Keratinocyte (primary cell): ENCODE measurements at regions not wholly inside any gene's neighbourhood (a gene's known extent, or its start where the extent isn't known, plus 50 kb on each side); places are given as distances from the start of the nearest gene placed in this dataset.
"Not testable (repeated sequence)": the region's sequence is repeated elsewhere in the genome, so short reads cannot be mapped to it uniquely, and the experiment has no call there.

Experiments used
- DNase-seq: peaks from one replicate; pipeline ENCODE4 v3.0.0-alpha.2; 2011; ENCODE audit warnings: low read depth, missing footprints, low spot score
- FAIRE-seq: peaks from 2 replicates; lab custom pipeline; 2011; peaks lifted over from hg19 to GRCh38; lab: Jason Lieb, UNC
- H2AFZ ChIP-seq: 2 replicates; pipeline ENCODE4 v1.6.0; 2012; ENCODE audit warnings: low read length, control low read depth, inconsistent platforms; ENCODE audit not compliant: control insufficient read depth
- H3K27ac ChIP-seq: 2 replicates; pipeline ENCODE4 v1.5.1; 2011; ENCODE audit warnings: low read length; ENCODE audit not compliant: control insufficient read depth, insufficient read depth
- H3K27me3 ChIP-seq: 3 replicates; pipeline ENCODE4 v1.6.0; 2011; ENCODE audit warnings: low read length; ENCODE audit not compliant: control insufficient read depth, insufficient read depth; ENCODE audit errors: extremely low read depth
- H3K36me3 ChIP-seq, 2 experiments: 2 replicates in 1 of 2; 3 replicates in 1 of 2; pipeline ENCODE4 v1.5.1; 2011; ENCODE audit warnings: low read length in 2 of 2, mild to moderate bottlenecking in 1 of 2; ENCODE audit not compliant: control insufficient read depth in 2 of 2, insufficient read depth in 2 of 2; ENCODE audit errors: extremely low read depth in 1 of 2
- H3K4me1 ChIP-seq: 3 replicates; pipeline ENCODE4 v1.5.1; 2011; ENCODE audit warnings: low read length; ENCODE audit not compliant: control insufficient read depth, insufficient read depth; ENCODE audit errors: extremely low read depth
- H3K4me2 ChIP-seq: 3 replicates; pipeline ENCODE4 v1.6.0; 2011; ENCODE audit warnings: low read depth, low read length; ENCODE audit not compliant: control insufficient read depth, insufficient read depth; ENCODE audit errors: extremely low read depth
- H3K4me3 ChIP-seq, 3 experiments: fragments of 200-600 bp in 1 of 3; sonication (generic) in 1 of 3; 2 replicates in 2 of 3; 3 replicates in 1 of 3; pipeline ENCODE4 v1.5.1; 2011 to 2016; ENCODE audit warnings: low read length in 3 of 3, mild to moderate bottlenecking in 3 of 3, control low read depth in 2 of 3, inconsistent platforms in 1 of 3, low read depth in 1 of 3, mixed read lengths in 1 of 3, mixed run types in 1 of 3, moderate library complexity in 1 of 3; ENCODE audit not compliant: control insufficient read depth in 2 of 3, insufficient read depth in 2 of 3; ENCODE audit errors: extremely low read depth in 1 of 3
- H3K79me2 ChIP-seq: 2 replicates; pipeline ENCODE4 v1.6.0; 2012; ENCODE audit warnings: low read length; ENCODE audit not compliant: control insufficient read depth, insufficient read depth
- H3K9ac ChIP-seq: 3 replicates; pipeline ENCODE4 v1.6.0; 2011; ENCODE audit warnings: low read length; ENCODE audit not compliant: control insufficient read depth, insufficient read depth; ENCODE audit errors: extremely low read depth
- H3K9me1 ChIP-seq: 3 replicates; pipeline ENCODE4 v1.6.0; 2011; ENCODE audit warnings: low read length; ENCODE audit not compliant: control insufficient read depth, insufficient read depth; ENCODE audit errors: extremely low read depth
- H3K9me3 ChIP-seq: 2 replicates; pipeline ENCODE4 v1.5.1; 2012; ENCODE audit warnings: low read depth, low read length; ENCODE audit not compliant: control insufficient read depth
- H4K20me1 ChIP-seq: 3 replicates; pipeline ENCODE4 v1.6.0; 2011; ENCODE audit warnings: low read length; ENCODE audit not compliant: control insufficient read depth, insufficient read depth; ENCODE audit errors: extremely low read depth
- CTCF ChIP-seq, 3 experiments: IDR thresholded peaks in 1 of 3; conservative IDR thresholded peaks in 1 of 3; optimal IDR thresholded peaks in 1 of 3; 2 replicates in 2 of 3; 3 replicates in 1 of 3; pipeline versions ENCODE3 to v1.5.1; 2011; ENCODE audit warnings: low read length in 3 of 3, mild to moderate bottlenecking in 3 of 3, moderate library complexity in 2 of 3, control low read depth in 1 of 3, inconsistent platforms in 1 of 3; ENCODE audit not compliant: insufficient read depth in 2 of 3; ENCODE audit errors: extremely low read depth in 1 of 3
- EZH2 ChIP-seq: IDR thresholded peaks from one replicate; pipeline ENCODE4 v1.6.1; 2012; ENCODE audit warnings: inconsistent platforms, mild to moderate bottlenecking, low read length, moderate library complexity
- dilution Hi-C: fragments of 300-500 bp; cut with MboI; formaldehyde crosslinking; loops from one replicate; pipeline ENCODE4 v1.7.0; 2020; ENCODE audit warnings: low sequenced_read_pairs; ENCODE audit not compliant: extremely low pct_ligation_motif_present

GRCh38 chr15:92805080-92805690 is 94.9 kb upstream of the CHD2 start:
- dilution Hi-C loops: loop anchor here (25.0 kb wide), 1 partner anchor 107 kb away; the partner anchor contains the start of gene CHD2
- FAIRE-seq: no peak
- Histone ChIP-seq H3K27me3 (no peaks in the 10 kb centered on the region), H3K27ac (peak overlapping the region; percentile 98), H3K4me3 (no peak overlapping the region), H3K79me2 (peaks cover 2% of the 10 kb centered on the region), H3K36me3 (no peaks in the 10 kb centered on the region), H3K9ac (no peak overlapping the region), H2AFZ (no peak overlapping the region), H3K4me2 (no peak overlapping the region), H4K20me1 (no peaks in the 10 kb centered on the region), H3K9me1 (no peaks in the 10 kb centered on the region), H3K9me3 (no peaks in the 10 kb centered on the region), H3K4me1 (peaks cover 36% of the 10 kb centered on the region)
- TF ChIP-seq CTCF (optimal IDR thresholded peaks at IDR 0.05 in 1 of 3, IDR thresholded peaks at IDR 0.05 in 1 of 3, conservative IDR thresholded peaks at IDR 0.05 in 1 of 3; ENCODE audit: extremely low read depth in 1 of 3, insufficient read depth in 2 of 3, low read length in 3 of 3) (no peak), EZH2 (no peak)
- DNase-seq: no peak

GRCh38 chr15:92806171-92806570 is 94.0 kb upstream of the CHD2 start:
- not testable (repeated sequence) for H3K9me1 ChIP-seq, H3K9ac ChIP-seq, DNase-seq, H3K36me3 ChIP-seq, H3K27me3 ChIP-seq, H4K20me1 ChIP-seq, FAIRE-seq, H3K79me2 ChIP-seq, H3K27ac ChIP-seq, H3K9me3 ChIP-seq, H3K4me2 ChIP-seq, H2AFZ ChIP-seq, H3K4me3 ChIP-seq
- dilution Hi-C loops: loop anchor here (25.0 kb wide), 1 partner anchor 106 kb away; the partner anchor contains the start of gene CHD2
- peaks cover 46% of the 10 kb centered on the region for H3K4me1 ChIP-seq

- H3K79me2 ChIP-seq: peaks cover 2% of the 10 kb centered on the region
- no peak overlapping the region for H3K4me3 ChIP-seq
- no peaks in the 10 kb centered on the region for H3K36me3 ChIP-seq
- H3K9ac ChIP-seq: no peak overlapping the region
- no peak for TF ChIP-seq EZH2
- no peak for TF ChIP-seq CTCF (optimal IDR thresholded peaks at IDR 0.05 in 1 of 3, IDR thresholded peaks at IDR 0.05 in 1 of 3, conservative IDR thresholded peaks at IDR 0.05 in 1 of 3; ENCODE audit: extremely low read depth in 1 of 3, insufficient read depth in 2 of 3, low read length in 3 of 3)
- H3K27me3 ChIP-seq: no peaks in the 10 kb centered on the region
- H3K9me1 ChIP-seq: no peaks in the 10 kb centered on the region
- H2AFZ ChIP-seq: no peak overlapping the region
- dilution Hi-C loops: loop anchor here (25.0 kb wide), 1 partner anchor 106 kb away; the partner anchor contains the start of gene CHD2
- H3K4me2 ChIP-seq: no peak overlapping the region
- H4K20me1 ChIP-seq: no peaks in the 10 kb centered on the region
- no peak overlapping the region for H3K27ac ChIP-seq
- FAIRE-seq: no peak
- H3K9me3 ChIP-seq: no peaks in the 10 kb centered on the region
- no peak for DNase-seq
- H3K4me1 ChIP-seq: peaks cover 43% of the 10 kb centered on the region
These were observed 93.4 kb upstream of the CHD2 start for GRCh38 chr15:92806763-92807162.
